ENCODE measurements at regions not wholly inside any gene's neighbourhood (a gene's known extent, or its start where the extent isn't known, plus 50 kb on each side); places are given as distances from the start of the nearest gene placed in this dataset.

- no TSS peak for BruUV-seq (replicated peaks)
- Mint-ChIP-seq H3K9me3 (ENCODE audit: low read depth, unreplicated experiment) (no peaks in the 10 kb centered on the region), H3K36me3 (ENCODE audit: insufficient read depth, unreplicated experiment) (no peaks in the 10 kb centered on the region), H3K4me3 (ENCODE audit: low read depth, unreplicated experiment) (no peak overlapping the region), H3K4me1 (ENCODE audit: low read depth, unreplicated experiment) (no peaks in the 10 kb centered on the region), H3K27me3 (ENCODE audit: unreplicated experiment) (peaks cover 31% of the 10 kb centered on the region), H3K27ac (ENCODE audit: unreplicated experiment) (no peak overlapping the region)
- CTCF ChIA-PET = no interaction called here
- intact Hi-C loops (cut with micrococcal nuclease; ENCODE audit: unreplicated experiment) = no loop called here
- DNase-seq = no peak
- TF ChIP-seq CTCF (IDR thresholded peaks at IDR 0.05; ENCODE audit: unreplicated experiment) = no peak
These were observed 149.1 kb downstream of the PDCD6IP start for GRCh38 chr3:33947272-33948195.

GRCh38 chr3:33949074-33949473, 150.6 kb downstream of the PDCD6IP start:
- peaks cover 26% of the 10 kb centered on the region for H3K27me3 Mint-ChIP-seq (ENCODE audit: unreplicated experiment)
- no peak for DNase-seq
- H3K27ac Mint-ChIP-seq (ENCODE audit: unreplicated experiment) = no peak overlapping the region
- H3K9me3 Mint-ChIP-seq (ENCODE audit: low read depth, unreplicated experiment) = no peaks in the 10 kb centered on the region
- CTCF ChIA-PET = no interaction called here
- no peak for TF ChIP-seq CTCF (IDR thresholded peaks at IDR 0.05; ENCODE audit: unreplicated experiment)
- H3K4me3 Mint-ChIP-seq (ENCODE audit: low read depth, unreplicated experiment) = no peak overlapping the region
- no peaks in the 10 kb centered on the region for H3K4me1 Mint-ChIP-seq (ENCODE audit: low read depth, unreplicated experiment)
- no TSS peak for BruUV-seq (replicated peaks)
- no peaks in the 10 kb centered on the region for H3K36me3 Mint-ChIP-seq (ENCODE audit: insufficient read depth, unreplicated experiment)
- intact Hi-C loops (cut with micrococcal nuclease; ENCODE audit: unreplicated experiment) = no loop called here

- H3K27me3 Mint-ChIP-seq (ENCODE audit: unreplicated experiment) = peaks cover 28% of the 10 kb centered on the region
- H3K4me1 Mint-ChIP-seq (ENCODE audit: low read depth, unreplicated experiment) = no peaks in the 10 kb centered on the region
- TF ChIP-seq CTCF (IDR thresholded peaks at IDR 0.05; ENCODE audit: unreplicated experiment) = no peak
- intact Hi-C loops (cut with micrococcal nuclease; ENCODE audit: unreplicated experiment) = no loop called here
- DNase-seq = no peak
- CTCF ChIA-PET = no interaction called here
- H3K27ac Mint-ChIP-seq (ENCODE audit: unreplicated experiment) = no peak overlapping the region
- no TSS peak for BruUV-seq (replicated peaks)
- no peak overlapping the region for H3K4me3 Mint-ChIP-seq (ENCODE audit: low read depth, unreplicated experiment)
- no peaks in the 10 kb centered on the region for H3K9me3 Mint-ChIP-seq (ENCODE audit: low read depth, unreplicated experiment)
- no peaks in the 10 kb centered on the region for H3K36me3 Mint-ChIP-seq (ENCODE audit: insufficient read depth, unreplicated experiment)
These were observed 156.5 kb downstream of the PDCD6IP start for GRCh38 chr3:33954956-33955355.

DNA sequence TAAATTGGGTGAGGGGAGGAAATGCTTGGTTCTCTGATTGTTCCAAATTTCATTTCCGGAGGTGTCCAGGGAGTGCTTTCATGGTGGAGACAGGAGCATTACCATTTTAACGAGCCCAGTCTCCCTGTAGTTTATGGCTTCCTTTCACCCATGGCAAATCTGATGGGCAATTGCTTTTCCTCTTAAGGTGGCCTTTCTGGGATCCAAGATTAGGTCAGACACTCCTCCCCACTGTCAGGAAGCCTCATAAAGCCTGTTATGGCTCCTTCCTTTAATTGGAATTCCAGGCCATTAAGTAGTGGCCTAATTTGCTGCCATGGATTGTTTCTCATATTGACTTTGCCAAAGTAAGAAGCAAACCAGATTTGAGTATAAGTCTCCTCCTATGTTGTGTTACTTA, 157.8 kb downstream of the PDCD6IP start:
- intact Hi-C loops (cut with micrococcal nuclease; ENCODE audit: unreplicated experiment) = no loop called here
- no TSS peak for BruUV-seq (replicated peaks)
- H3K4me3 Mint-ChIP-seq (ENCODE audit: low read depth, unreplicated experiment) = no peak overlapping the region
- no peak for DNase-seq
- CTCF ChIA-PET = no interaction called here
- peaks cover 20% of the 10 kb centered on the region for H3K27me3 Mint-ChIP-seq (ENCODE audit: unreplicated experiment)
- TF ChIP-seq CTCF (IDR thresholded peaks at IDR 0.05; ENCODE audit: unreplicated experiment) = no peak
- no peaks in the 10 kb centered on the region for H3K9me3 Mint-ChIP-seq (ENCODE audit: low read depth, unreplicated experiment)
- no peaks in the 10 kb centered on the region for H3K4me1 Mint-ChIP-seq (ENCODE audit: low read depth, unreplicated experiment)
- H3K36me3 Mint-ChIP-seq (ENCODE audit: insufficient read depth, unreplicated experiment) = no peaks in the 10 kb centered on the region
- H3K27ac Mint-ChIP-seq (ENCODE audit: unreplicated experiment) = no peak overlapping the region

All from Calu3 (cell line).